ENCODE measurements at regions not wholly inside any gene's neighbourhood (a gene's known extent, or its start where the extent isn't known, plus 50 kb on each side); places are given as distances from the start of the nearest gene placed in this dataset.

DNA sequence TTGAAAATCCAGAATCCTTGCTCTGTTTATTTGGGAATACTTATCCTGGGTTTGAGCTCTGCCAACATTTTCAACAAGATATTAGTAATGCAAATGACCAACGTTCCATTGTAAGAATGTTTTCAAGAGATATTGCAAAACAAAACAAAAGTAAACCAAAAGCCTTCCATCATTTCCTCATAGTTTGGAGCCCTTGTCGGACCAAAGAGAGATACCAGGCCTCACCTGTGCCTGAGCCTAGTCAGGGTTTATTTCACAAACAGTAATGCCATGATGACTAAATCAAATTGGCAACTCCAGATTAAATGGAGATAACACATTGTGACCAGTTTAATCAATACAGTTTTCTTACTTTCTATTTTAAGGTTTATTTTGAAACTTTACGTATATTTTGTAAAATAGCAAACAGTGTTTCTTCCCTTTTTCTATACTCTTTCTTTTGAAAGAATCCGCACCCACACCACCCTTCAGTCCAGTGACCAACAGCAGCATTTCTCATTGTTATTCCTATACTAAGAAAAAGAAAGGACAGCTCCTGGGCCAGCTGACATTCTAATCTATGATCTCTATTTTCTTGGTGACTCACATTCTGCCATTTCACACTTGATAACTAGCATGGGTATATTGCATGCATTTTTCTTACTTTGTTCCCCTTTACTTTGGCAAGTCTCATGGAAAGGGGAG, 168.5 kb upstream of the MEOX2 start:
- Histone ChIP-seq H3K4me3 (ENCODE audit: low read depth, low read length) (no peak overlapping the region), H3K36me3 (ENCODE audit: control insufficient read depth, insufficient read depth, low read length) (no peaks in the 10 kb centered on the region), H3K27me3 (ENCODE audit: control insufficient read depth, insufficient read depth, low read length) (no peaks in the 10 kb centered on the region)
- DNase-seq (ENCODE audit: low read depth): no peak
- ChIA-PET CTCF (interaction anchor here (0.5 kb wide), 1 partner anchor 43 kb away, joined by 3 read pairs; no protein-coding TSS in a partner anchor), POLR2A (no interaction called here)
- TF ChIP-seq, protein P1, sequence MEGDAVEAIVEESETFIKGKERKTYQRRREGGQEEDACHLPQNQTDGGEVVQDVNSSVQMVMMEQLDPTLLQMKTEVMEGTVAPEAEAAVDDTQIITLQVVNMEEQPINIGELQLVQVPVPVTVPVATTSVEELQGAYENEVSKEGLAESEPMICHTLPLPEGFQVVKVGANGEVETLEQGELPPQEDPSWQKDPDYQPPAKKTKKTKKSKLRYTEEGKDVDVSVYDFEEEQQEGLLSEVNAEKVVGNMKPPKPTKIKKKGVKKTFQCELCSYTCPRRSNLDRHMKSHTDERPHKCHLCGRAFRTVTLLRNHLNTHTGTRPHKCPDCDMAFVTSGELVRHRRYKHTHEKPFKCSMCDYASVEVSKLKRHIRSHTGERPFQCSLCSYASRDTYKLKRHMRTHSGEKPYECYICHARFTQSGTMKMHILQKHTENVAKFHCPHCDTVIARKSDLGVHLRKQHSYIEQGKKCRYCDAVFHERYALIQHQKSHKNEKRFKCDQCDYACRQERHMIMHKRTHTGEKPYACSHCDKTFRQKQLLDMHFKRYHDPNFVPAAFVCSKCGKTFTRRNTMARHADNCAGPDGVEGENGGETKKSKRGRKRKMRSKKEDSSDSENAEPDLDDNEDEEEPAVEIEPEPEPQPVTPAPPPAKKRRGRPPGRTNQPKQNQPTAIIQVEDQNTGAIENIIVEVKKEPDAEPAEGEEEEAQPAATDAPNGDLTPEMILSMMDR (IDR thresholded peaks at IDR 0.05; ENCODE audit: insufficient read depth, low read depth, low read length): no peak

DNA sequence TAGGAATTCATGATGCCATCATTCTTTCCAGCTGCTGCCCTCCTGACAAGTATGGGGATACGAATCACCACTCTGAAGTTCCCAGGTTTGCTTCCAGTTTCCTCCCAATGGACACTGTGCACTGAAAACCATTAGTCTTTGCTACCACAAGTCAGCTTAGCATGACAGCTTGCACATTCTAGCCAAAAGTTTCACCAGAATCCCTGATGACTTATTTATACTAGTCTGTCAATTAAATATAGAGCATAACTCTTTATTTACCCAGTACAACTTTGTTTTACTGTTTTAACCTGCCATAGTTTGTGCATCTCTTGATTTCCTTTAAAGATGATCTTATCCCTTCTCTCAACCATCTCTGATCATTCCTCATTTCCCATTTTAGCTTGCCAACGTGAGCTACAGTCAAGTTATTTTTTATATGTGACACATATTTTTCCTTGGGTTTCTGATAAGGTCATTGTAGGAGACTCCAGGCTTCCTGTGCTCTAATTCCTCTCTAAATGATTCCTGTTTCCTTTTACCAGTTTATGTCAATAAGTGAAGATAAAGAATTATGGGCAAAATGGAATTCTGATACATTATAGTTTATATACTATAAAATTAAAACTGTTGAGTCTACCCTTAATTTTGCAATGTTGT, 167.5 kb upstream of the MEOX2 start:
- DNase-seq (ENCODE audit: low read depth): no peak
- ChIA-PET POLR2A (no interaction called here), CTCF (interaction anchor here (0.5 to 1.5 kb wide), 2 partner anchors 17 to 44 kb away, joined by 3 read pairs; no protein-coding TSS in a partner anchor)
- Histone ChIP-seq H3K27me3 (ENCODE audit: control insufficient read depth, insufficient read depth, low read length) (no peaks in the 10 kb centered on the region), H3K4me3 (ENCODE audit: low read depth, low read length) (no peak overlapping the region), H3K36me3 (ENCODE audit: control insufficient read depth, insufficient read depth, low read length) (no peaks in the 10 kb centered on the region)
- TF ChIP-seq, protein P1 (IDR thresholded peaks at IDR 0.05; ENCODE audit: insufficient read depth, low read depth, low read length): no peak

DNA sequence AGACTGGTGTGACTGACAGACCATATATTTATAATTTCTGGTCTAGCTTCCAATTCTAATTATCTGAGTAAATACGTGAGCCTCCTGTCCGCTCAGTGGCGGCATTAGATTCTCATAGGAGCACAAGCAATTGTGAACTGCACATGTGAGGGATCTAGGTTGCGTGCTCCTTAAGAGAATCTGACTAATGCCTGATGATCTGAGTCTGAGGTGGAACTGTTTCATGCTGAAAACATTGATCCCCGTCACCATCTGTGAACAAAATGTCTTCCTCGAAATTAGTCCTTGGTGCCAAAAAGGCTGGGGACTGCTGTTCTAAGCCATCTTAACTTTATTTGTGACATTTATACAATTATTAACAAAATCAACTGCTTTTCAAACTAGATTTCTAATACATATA, 164.7 kb upstream of the MEOX2 start:
- DNase-seq (ENCODE audit: low read depth): no peak

DNA sequence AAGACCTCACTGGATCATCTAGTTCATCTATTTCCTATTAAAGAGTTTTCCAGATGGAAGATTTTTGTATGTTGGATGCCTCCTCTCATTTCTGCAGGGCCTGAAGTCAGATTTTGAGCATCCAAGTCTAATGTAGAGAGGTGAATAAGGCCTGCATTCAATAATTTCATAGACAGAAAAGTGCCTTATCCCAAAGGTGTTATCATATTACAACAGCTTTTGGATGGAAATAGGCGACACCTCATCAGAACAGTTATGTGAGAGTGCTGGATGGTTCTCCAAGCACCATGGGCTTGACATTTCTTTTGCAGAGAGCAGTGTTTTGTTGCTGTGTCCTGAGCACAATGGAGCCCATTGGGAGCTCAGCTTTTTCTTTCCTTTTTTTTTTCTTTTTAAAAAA, 162.4 kb upstream of the MEOX2 start:
- CTCF ChIA-PET: no interaction called here
- no peaks in the 10 kb centered on the region for H3K27me3 ChIP-seq (ENCODE audit: control insufficient read depth, insufficient read depth, low read length)
- DNase-seq (ENCODE audit: low read depth): no peak
- POLR2A ChIA-PET: no interaction called here
- TF ChIP-seq, protein P1 (IDR thresholded peaks at IDR 0.05; ENCODE audit: insufficient read depth, low read depth, low read length): no peak
- no peaks in the 10 kb centered on the region for H3K36me3 ChIP-seq (ENCODE audit: control insufficient read depth, insufficient read depth, low read length)
- H3K4me3 ChIP-seq (ENCODE audit: low read depth, low read length): no peak overlapping the region

More for the DNA sequence above, 164.7 kb upstream of the MEOX2 start:
- Histone ChIP-seq H3K36me3 (ENCODE audit: control insufficient read depth, insufficient read depth, low read length) (no peaks in the 10 kb centered on the region), H3K4me3 (ENCODE audit: low read depth, low read length) (no peak overlapping the region), H3K27me3 (ENCODE audit: control insufficient read depth, insufficient read depth, low read length) (no peaks in the 10 kb centered on the region)
- ChIA-PET POLR2A (no interaction called here), CTCF (no interaction called here)
- TF ChIP-seq, protein P1 (IDR thresholded peaks at IDR 0.05; ENCODE audit: insufficient read depth, low read depth, low read length): no peak

DNA sequence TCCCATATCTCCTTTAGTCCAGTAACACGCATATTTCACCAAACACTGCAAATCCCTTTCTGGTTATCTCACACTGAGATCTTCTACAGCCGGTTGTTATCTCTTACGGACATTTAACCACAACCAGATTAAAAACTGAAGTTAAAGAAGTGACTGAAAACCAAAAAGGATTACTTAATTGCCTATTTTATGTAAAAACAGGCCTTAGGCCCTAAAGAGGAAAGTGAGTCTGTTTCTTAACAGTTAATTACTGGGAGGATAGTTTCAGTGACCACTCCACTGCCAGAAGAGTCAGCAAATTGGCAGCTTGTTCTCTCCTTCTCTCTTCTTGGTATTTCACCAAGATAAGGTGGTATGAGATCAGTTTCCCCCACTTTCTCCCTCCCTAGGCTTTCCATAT, 161.9 kb upstream of the MEOX2 start:
- Histone ChIP-seq H3K36me3 (ENCODE audit: control insufficient read depth, insufficient read depth, low read length) (no peaks in the 10 kb centered on the region), H3K4me3 (ENCODE audit: low read depth, low read length) (no peak overlapping the region), H3K27me3 (ENCODE audit: control insufficient read depth, insufficient read depth, low read length) (no peaks in the 10 kb centered on the region)
- TF ChIP-seq, protein P1 (IDR thresholded peaks at IDR 0.05; ENCODE audit: insufficient read depth, low read depth, low read length): no peak
- ChIA-PET POLR2A (no interaction called here), CTCF (no interaction called here)
- DNase-seq (ENCODE audit: low read depth): no peak
